HG03108 (cell line): ENCODE measurements at regions not wholly inside any gene's neighbourhood (a gene's known extent, or its start where the extent isn't known, plus 50 kb on each side); places are given as distances from the start of the nearest gene placed in this dataset.
"Not testable (repeated sequence)": the region's sequence is repeated elsewhere in the genome, so short reads cannot be mapped to it uniquely, and the experiment has no call there.

Experiments used
- ATAC-seq: cut with Tn5 transposase; IDR thresholded peaks from one replicate; pipeline ENCODE4 v1.9.1; 2021; ENCODE audit warnings: moderate library complexity; ENCODE audit not compliant: unreplicated experiment

- ATAC-seq: no peak
Measured at GRCh38 chr10:44118500-44118899, 266.4 kb downstream of the CXCL12 start.

DNA sequence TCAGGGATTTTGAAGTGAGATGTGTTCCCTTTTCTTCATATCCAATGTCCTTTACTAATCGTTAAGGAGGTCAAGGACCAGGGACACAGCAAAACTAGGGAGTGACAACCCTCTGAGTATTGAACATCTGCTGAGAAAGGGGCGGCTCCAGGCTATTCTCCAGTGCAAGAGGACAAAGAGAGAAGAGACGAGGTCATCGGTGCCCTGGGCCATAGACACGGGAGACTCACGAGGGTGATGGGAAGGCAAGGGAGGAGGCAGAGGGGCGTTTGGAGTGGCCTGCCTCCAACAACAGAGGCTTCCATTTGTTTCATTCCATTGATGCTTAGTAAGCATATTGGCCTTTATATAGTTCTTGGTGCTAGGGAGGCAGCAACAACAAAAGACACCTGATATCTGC is 268.4 kb downstream of the CXCL12 start:
- ATAC-seq: no peak

DNA sequence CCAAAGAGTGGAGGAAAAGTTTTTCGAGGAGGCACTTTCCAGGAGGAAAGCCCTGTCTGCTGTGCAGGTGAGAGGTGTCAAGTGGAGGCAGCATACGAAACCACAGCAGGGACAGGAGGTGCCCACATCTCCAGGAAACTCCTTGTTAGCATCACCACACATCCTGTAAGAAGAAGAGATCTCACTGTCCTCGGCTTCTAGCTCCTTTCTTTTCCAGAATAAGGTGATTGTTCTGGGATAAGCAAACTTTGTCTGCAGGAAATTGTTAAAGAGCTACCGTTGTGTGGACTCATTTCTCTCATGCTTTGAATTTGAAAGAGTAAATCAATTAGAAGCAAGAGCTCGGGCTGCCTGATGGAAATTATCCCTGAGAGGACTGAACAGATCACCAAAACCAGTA is 269.4 kb downstream of the CXCL12 start:
- ATAC-seq: no peak

DNA sequence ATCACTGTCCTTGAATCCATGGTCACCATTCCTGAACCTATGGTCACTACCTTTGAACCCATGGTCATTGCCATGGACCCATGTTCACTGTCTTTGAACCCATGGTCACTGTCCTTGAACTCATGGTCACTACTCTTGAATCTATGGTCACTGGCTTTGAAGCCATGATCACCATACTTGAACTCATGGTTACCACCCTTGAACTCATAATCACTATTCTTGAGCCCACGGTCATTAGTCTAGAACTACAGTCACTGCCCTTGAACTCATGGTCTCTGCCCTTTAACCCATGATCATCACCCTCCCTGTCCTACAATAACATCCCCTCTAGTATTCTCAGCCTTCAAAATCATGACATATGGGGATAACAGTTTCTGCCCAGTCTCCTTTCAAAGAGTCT is 270.5 kb downstream of the CXCL12 start:
- ATAC-seq: no peak

DNA sequence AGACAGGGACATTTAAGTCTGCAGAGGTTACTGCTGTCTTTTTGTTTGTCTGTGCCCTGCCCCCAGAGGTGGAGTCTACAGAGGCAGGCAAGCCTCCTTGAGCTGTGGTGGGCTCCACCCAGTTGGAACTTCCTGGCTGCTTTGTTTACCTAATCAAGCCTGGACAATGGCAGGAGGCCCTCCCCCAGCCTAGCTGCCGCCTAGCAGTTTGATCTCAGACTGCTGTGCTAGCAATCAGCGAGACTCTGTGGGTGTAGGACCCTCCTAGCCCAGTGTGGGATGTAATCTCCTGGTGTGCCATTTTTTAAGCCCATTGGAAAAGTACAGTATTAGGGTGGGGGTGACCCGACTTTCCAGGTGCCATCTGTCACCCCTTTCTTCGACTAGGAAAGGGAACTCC is 272.6 kb downstream of the CXCL12 start:
- not testable (repeated sequence) for ATAC-seq

GRCh38 chr10:44105696-44106095 is 279.2 kb downstream of the CXCL12 start:
- no peak for ATAC-seq

DNA sequence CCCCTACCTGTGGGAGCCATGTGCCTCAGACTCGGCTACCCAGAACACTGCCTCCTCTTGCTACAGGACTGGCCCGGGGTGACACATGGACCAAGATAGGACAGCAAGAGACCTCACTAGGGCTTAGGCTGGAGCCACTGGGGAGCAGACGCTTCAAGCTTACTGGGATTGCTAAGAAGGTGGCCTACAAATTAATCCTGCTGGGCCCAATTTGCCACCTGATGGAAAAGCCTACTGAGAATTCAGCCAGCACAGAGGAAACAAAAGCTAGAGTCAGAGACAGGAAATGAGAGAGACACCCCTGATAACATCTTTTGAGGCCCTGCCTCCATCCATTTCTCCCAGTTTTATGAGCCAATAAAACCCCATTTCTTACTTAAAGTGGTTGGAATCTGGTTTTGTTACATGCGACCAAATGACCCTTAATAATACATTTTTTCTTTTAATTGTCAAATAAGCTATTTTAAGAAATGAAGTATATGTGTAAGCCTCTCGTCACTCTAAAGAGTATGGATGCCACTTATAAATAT is 282.1 kb downstream of the CXCL12 start:
- no peak for ATAC-seq

- ATAC-seq: no peak
Measured at GRCh38 chr10:44101082-44101481, 283.8 kb downstream of the CXCL12 start.

GRCh38 chr10:44099511-44099910 is 285.4 kb downstream of the CXCL12 start:
- no peak for ATAC-seq

DNA sequence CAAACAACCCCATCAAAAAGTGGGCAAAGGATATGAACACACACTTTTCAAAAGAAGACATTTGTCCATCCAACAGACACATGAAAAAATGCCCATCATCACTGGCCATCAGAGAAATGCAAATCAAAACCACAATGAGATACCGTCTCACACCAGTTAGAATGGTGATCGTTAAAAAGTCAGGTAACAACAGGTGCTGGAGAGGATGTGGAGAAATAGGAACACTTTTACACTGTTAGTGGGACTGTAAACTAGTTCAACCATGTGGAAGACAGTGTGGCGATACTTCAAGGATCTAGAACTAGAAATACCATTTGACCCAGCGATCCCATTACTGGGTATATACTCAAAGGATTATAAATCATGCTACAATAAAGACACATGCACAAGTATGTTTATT is 288.7 kb downstream of the CXCL12 start:
- not testable (repeated sequence) for ATAC-seq

GRCh38 chr10:44089671-44090070 is 295.2 kb downstream of the CXCL12 start:
- no peak for ATAC-seq

DNA sequence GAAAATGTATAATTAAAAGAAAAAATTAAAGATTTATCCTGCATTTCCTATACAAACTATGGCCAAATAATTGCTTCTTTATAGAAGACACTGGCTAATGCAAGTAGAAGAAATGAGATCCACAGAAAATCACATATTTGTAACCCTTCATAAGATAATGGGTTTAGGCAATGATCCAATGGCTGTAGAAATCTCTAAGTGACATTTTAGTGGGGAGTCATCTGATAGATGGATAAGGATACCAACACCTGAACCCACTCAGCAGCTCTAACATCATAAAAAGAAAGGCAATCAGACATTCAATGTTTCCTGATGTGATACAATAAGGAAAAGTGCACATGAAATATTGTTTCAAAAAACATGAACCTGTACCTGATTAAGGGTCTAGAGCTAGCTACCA is 297.5 kb downstream of the CXCL12 start:
- ATAC-seq: no peak

- ATAC-seq: no peak
Measured at GRCh38 chr10:44083719-44084400, 301.0 kb downstream of the CXCL12 start.

DNA sequence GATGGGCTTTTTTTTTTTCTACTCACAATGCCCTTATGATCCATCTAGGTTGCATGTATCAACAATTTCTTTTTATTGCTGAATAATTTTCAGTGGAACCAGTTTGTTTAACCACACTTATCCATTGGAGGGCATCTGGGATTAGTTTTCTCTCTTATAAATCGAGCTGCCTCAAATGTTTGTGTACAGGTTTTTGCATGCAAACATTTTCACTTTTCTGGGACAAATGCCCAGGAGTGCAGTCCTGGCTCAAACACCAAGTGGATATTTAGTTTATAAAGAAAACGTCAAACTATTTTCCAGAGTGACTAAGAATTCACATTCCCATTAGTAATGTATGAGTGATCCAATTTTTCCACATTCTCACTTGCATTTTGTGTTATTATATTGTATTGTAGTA is 313.4 kb downstream of the CXCL12 start:
- ATAC-seq: no peak

DNA sequence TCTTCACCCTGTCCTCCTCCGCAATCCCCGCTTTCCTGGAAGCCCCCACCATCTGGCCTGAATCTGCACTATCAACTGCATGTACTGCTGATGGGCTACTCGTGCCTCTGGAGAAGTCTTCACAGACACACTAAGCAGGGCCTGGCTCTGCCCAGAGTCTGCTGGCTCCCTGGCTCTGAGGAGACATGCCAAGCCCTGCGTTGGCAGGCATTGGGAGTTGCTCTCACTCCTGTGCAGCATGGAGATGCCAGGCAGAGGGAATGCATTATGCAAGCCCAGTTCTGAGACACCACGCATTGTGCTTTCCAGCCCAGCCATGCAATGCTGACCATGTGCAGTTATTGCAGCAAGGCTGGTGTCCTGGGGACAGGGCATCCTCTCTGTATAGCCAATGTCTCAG is 314.6 kb downstream of the CXCL12 start:
- ATAC-seq: no peak

GRCh38 chr10:44069573-44069972 is 315.3 kb downstream of the CXCL12 start:
- no peak for ATAC-seq

DNA sequence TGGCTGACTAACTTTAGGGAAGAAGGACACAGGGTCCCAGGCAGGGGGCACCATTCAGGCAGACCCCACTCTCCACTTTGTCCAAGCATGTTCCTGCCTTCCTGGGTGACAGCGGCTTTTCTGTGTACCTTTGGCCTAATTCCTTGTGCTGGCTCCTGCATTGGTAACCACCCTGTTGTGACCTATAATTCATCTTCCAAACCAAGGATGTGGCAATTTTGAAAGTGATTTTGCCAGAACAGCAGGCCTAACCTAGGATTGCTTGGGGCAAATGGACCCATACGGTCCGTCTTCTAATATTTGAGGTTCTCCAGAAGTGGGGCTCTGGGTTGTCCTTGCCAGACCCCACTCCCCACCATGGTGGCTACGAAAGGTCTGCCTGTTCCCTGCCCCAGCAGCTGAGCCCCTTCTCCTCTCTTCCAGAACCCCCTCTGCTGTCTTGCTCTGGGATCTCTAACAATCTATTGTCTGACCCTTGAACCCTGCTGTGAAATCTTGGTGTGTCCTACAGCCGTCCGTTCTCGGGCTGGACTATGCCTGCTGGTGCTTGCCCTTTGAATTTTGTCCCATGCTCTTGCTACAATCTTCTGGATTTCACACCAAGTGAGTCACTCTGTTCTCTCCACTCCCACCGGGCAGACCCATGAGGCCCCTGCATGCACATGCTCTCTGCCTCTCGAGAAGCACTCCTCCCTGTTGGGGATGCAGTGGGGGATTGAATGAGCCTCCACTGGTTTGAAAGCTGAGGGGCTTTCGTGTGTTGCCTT is 316.0 kb downstream of the CXCL12 start:
- ATAC-seq: no peak

DNA sequence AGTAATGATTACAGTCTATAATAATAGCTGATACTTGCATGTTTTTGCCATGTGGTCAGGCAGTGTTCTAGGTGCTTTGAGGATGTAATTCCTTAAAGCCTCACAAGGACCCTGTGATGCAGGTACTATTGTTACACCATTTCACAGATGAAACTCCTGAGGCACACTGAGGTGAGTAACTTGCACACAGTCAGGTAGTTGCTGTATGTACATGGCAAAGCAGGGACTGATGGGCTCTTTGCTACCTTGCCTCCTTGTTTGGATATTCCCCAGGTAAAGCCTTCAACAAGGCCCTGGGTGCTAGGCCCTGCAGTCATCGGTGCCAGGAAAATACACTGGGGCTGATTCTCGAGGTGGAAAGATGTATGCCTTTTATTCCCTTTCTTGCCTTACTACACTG is 317.5 kb downstream of the CXCL12 start:
- ATAC-seq: no peak

- no peak for ATAC-seq
Measured at GRCh38 chr10:44066527-44067255, 318.2 kb downstream of the CXCL12 start.

- no peak for ATAC-seq
Measured at GRCh38 chr10:44065788-44066526, 318.9 kb downstream of the CXCL12 start.
